Keratinocyte (primary cell): ENCODE measurements at regions not wholly inside any gene's neighbourhood (a gene's known extent, or its start where the extent isn't known, plus 50 kb on each side); places are given as distances from the start of the nearest gene placed in this dataset.

Experiments
- EZH2 ChIP-seq: IDR thresholded peaks from one replicate; pipeline ENCODE4 v1.6.1; 2012; ENCODE audit warnings: inconsistent platforms, mild to moderate bottlenecking, low read length, moderate library complexity
- TF ChIP-seq, protein P1 (sequence below), 3 experiments: IDR thresholded peaks in 1 of 3; conservative IDR thresholded peaks in 1 of 3; optimal IDR thresholded peaks in 1 of 3; 2 replicates in 2 of 3; 3 replicates in 1 of 3; pipeline versions ENCODE3 to v1.5.1; 2011; ENCODE audit warnings: low read length in 3 of 3, mild to moderate bottlenecking in 3 of 3, moderate library complexity in 2 of 3, control low read depth in 1 of 3, inconsistent platforms in 1 of 3; ENCODE audit not compliant: insufficient read depth in 2 of 3; ENCODE audit errors: extremely low read depth in 1 of 3

GRCh38 chr13:34152409-34152808, 334.5 kb downstream of the RFC3 start:
- TF ChIP-seq, protein P1, sequence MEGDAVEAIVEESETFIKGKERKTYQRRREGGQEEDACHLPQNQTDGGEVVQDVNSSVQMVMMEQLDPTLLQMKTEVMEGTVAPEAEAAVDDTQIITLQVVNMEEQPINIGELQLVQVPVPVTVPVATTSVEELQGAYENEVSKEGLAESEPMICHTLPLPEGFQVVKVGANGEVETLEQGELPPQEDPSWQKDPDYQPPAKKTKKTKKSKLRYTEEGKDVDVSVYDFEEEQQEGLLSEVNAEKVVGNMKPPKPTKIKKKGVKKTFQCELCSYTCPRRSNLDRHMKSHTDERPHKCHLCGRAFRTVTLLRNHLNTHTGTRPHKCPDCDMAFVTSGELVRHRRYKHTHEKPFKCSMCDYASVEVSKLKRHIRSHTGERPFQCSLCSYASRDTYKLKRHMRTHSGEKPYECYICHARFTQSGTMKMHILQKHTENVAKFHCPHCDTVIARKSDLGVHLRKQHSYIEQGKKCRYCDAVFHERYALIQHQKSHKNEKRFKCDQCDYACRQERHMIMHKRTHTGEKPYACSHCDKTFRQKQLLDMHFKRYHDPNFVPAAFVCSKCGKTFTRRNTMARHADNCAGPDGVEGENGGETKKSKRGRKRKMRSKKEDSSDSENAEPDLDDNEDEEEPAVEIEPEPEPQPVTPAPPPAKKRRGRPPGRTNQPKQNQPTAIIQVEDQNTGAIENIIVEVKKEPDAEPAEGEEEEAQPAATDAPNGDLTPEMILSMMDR (optimal IDR thresholded peaks at IDR 0.05 in 1 of 3, IDR thresholded peaks at IDR 0.05 in 1 of 3, conservative IDR thresholded peaks at IDR 0.05 in 1 of 3; ENCODE audit: extremely low read depth in 1 of 3, insufficient read depth in 2 of 3, low read length in 3 of 3) = no peak
- no peak for TF ChIP-seq EZH2
